GM21367 (cell line): ENCODE measurements at regions not wholly inside any gene's neighbourhood (a gene's known extent, or its start where the extent isn't known, plus 50 kb on each side); places are given as distances from the start of the nearest gene placed in this dataset.
"Not testable (repeated sequence)": the region's sequence is repeated elsewhere in the genome, so short reads cannot be mapped to it uniquely, and the experiment has no call there.

Experiments
- ATAC-seq: cut with Tn5 transposase; IDR thresholded peaks from one replicate; pipeline ENCODE4 v1.9.1; 2021; ENCODE audit not compliant: unreplicated experiment

- ATAC-seq = no peak
These were observed 159.6 kb upstream of the STK32A start for GRCh38 chr5:147075187-147075586.

GRCh38 chr5:147080391-147080790, 154.4 kb upstream of the STK32A start:
- ATAC-seq = no peak

- no peak for ATAC-seq
These were observed 153.5 kb upstream of the STK32A start for GRCh38 chr5:147081311-147081764.

GRCh38 chr5:147084702-147085101, 150.1 kb upstream of the STK32A start:
- no peak for ATAC-seq

GRCh38 chr5:147085409-147085808, 149.4 kb upstream of the STK32A start:
- no peak for ATAC-seq

GRCh38 chr5:147092044-147092443, 142.8 kb upstream of the STK32A start:
- ATAC-seq = no peak

GRCh38 chr5:147093138-147093537, 141.7 kb upstream of the STK32A start:
- no peak for ATAC-seq

GRCh38 chr5:147095740-147096139, 139.1 kb upstream of the STK32A start:
- no peak for ATAC-seq

GRCh38 chr5:147098233-147098790, 136.5 kb upstream of the STK32A start:
- ATAC-seq = no peak

- ATAC-seq = no peak
These were observed 133.0 kb upstream of the STK32A start for GRCh38 chr5:147101659-147102369.

- no peak for ATAC-seq
These were observed 121.9 kb upstream of the STK32A start for GRCh38 chr5:147112899-147113298.

- ATAC-seq = no peak
These were observed 120.9 kb upstream of the STK32A start for GRCh38 chr5:147113967-147114366.

- not testable (repeated sequence) for ATAC-seq
These were observed 95.1 kb upstream of the STK32A start for GRCh38 chr5:147139759-147140158.

- no peak for ATAC-seq
These were observed 94.3 kb upstream of the STK32A start for GRCh38 chr5:147140558-147140957.

- not testable (repeated sequence) for ATAC-seq
These were observed 93.2 kb upstream of the STK32A start for GRCh38 chr5:147141580-147141979.

GRCh38 chr5:147143215-147143614, 91.6 kb upstream of the STK32A start:
- ATAC-seq = no peak

- ATAC-seq = no peak
These were observed 89.5 kb upstream of the STK32A start for GRCh38 chr5:147145328-147145727.

- no peak for ATAC-seq
These were observed 86.1 kb upstream of the STK32A start for GRCh38 chr5:147148715-147149114.

- ATAC-seq = no peak
These were observed 82.7 kb upstream of the STK32A start for GRCh38 chr5:147152086-147152485.

- ATAC-seq = no peak
These were observed 80.0 kb upstream of the STK32A start for GRCh38 chr5:147154809-147155208.

- ATAC-seq = no peak
These were observed 78.8 kb upstream of the STK32A start for GRCh38 chr5:147156012-147156411.

GRCh38 chr5:147160902-147161700, 73.7 kb upstream of the STK32A start:
- ATAC-seq = no peak
